Caco-2 (cell line): ENCODE measurements at regions not wholly inside any gene's neighbourhood (a gene's known extent, or its start where the extent isn't known, plus 50 kb on each side); places are given as distances from the start of the nearest gene placed in this dataset.

ENCODE experiments used
- BruUV-seq: library from RNA; stranded (reverse); fragments of 400-500 nt; replicated peaks from 2 replicates; lab custom pipeline; 2021; lab: Mats Ljungman, UMichigan
- CTCF ChIA-PET: fragments of 300-600 bp; sonication (Branson Sonifier 250); formaldehyde crosslinking; loops from one replicate; lab custom pipeline; 2022; ENCODE audit warnings: antibody characterized with exemption; lab: Charles Lee
- POLR2A ChIA-PET: fragments of 300-600 bp; sonication (Branson Sonifier 250); formaldehyde crosslinking; loops from one replicate; lab custom pipeline; 2022; ENCODE audit warnings: antibody characterized with exemption; lab: Charles Lee
- DNase-seq, 2 experiments: peaks; one replicate each; pipeline versions ENCODE4 v3.0.0 to v3.0.0-alpha.2; 2020 to 2022
- H3K27me3 ChIP-seq: replicated peaks from 2 replicates; pipeline ENCODE4 v1.6.0; 2011; ENCODE audit warnings: low read length; ENCODE audit not compliant: control insufficient read depth, insufficient read depth
- H3K36me3 ChIP-seq: 2 replicates; pipeline ENCODE4 v1.5.1; 2011; ENCODE audit warnings: low read length; ENCODE audit not compliant: control insufficient read depth, insufficient read depth
- H3K4me1 ChIP-seq: fragments of 250-450 bp; sonication (Bioruptor Pico); 2 replicates; pipeline ENCODE4 v1.5.1; 2020; ENCODE audit warnings: mild to moderate bottlenecking
- H3K4me3 ChIP-seq: 2 replicates; pipeline ENCODE4 v1.5.1; 2011; ENCODE audit warnings: low read depth, mild to moderate bottlenecking, control low read depth, low read length
- H3K9me3 ChIP-seq: fragments of 250-450 bp; sonication (Bioruptor Pico); 2 replicates; pipeline ENCODE4 v1.5.1; 2020; ENCODE audit warnings: mild to moderate bottlenecking, moderate library complexity
- H3K27ac Mint-ChIP-seq: one replicate; pipeline ENCODE4 v1.8.0; 2022; ENCODE audit warnings: mixed read lengths; ENCODE audit not compliant: unreplicated experiment
- H3K27me3 Mint-ChIP-seq: one replicate; pipeline ENCODE4 v1.8.0; 2022; ENCODE audit warnings: mixed read lengths; ENCODE audit not compliant: insufficient read depth, unreplicated experiment
- H3K36me3 Mint-ChIP-seq: one replicate; pipeline ENCODE4 v1.8.0; 2022; ENCODE audit warnings: mild to moderate bottlenecking, mixed read lengths; ENCODE audit not compliant: insufficient read depth, unreplicated experiment
- H3K4me1 Mint-ChIP-seq: one replicate; pipeline ENCODE4 v1.8.0; 2022; ENCODE audit warnings: low read depth, mixed read lengths; ENCODE audit not compliant: unreplicated experiment
- H3K4me3 Mint-ChIP-seq: one replicate; pipeline ENCODE4 v1.8.0; 2022; ENCODE audit warnings: mild to moderate bottlenecking, moderate library complexity, mixed read lengths; ENCODE audit not compliant: unreplicated experiment
- H3K9me3 Mint-ChIP-seq: one replicate; pipeline ENCODE4 v1.8.0; 2022; ENCODE audit warnings: mixed read lengths; ENCODE audit not compliant: unreplicated experiment
- intact Hi-C: fragments of 100-400 bp; cut with micrococcal nuclease; formaldehyde crosslinking; loops from one replicate; pipeline ENCODE4 v1.10.0; 2022; ENCODE audit not compliant: unreplicated experiment
- TF ChIP-seq, protein P1 (sequence below), 2 experiments: fragments of 200-600 bp in 1 of 2; IDR thresholded peaks; 1 replicate in 1 of 2; 2 replicates in 1 of 2; pipeline versions ENCODE4 v1.5.1 to v1.8.0; 2011 to 2022; ENCODE audit warnings: antibody characterized with exemption in 1 of 2, control low read depth in 1 of 2, inconsistent platforms in 1 of 2, low read depth in 1 of 2, low read length in 1 of 2, mild to moderate bottlenecking in 1 of 2, moderate library complexity in 1 of 2; ENCODE audit not compliant: insufficient read depth in 1 of 2, severe bottlenecking in 1 of 2, unreplicated experiment in 1 of 2

- no TSS peak for BruUV-seq
- Mint-ChIP-seq H3K4me3 (no peak overlapping the region), H3K27me3 (no peaks in the 10 kb centered on the region), H3K27ac (no peak overlapping the region), H3K4me1 (no peaks in the 10 kb centered on the region), H3K36me3 (no peaks in the 10 kb centered on the region), H3K9me3 (no peaks in the 10 kb centered on the region)
- ChIA-PET CTCF (interaction anchor here (1.2 kb wide), 1 partner anchor 23 kb away, joined by 4 read pairs; no protein-coding TSS in a partner anchor), POLR2A (no interaction called here)
- TF ChIP-seq, protein P1, sequence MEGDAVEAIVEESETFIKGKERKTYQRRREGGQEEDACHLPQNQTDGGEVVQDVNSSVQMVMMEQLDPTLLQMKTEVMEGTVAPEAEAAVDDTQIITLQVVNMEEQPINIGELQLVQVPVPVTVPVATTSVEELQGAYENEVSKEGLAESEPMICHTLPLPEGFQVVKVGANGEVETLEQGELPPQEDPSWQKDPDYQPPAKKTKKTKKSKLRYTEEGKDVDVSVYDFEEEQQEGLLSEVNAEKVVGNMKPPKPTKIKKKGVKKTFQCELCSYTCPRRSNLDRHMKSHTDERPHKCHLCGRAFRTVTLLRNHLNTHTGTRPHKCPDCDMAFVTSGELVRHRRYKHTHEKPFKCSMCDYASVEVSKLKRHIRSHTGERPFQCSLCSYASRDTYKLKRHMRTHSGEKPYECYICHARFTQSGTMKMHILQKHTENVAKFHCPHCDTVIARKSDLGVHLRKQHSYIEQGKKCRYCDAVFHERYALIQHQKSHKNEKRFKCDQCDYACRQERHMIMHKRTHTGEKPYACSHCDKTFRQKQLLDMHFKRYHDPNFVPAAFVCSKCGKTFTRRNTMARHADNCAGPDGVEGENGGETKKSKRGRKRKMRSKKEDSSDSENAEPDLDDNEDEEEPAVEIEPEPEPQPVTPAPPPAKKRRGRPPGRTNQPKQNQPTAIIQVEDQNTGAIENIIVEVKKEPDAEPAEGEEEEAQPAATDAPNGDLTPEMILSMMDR (IDR thresholded peaks at IDR 0.05; ENCODE audit: insufficient read depth in 1 of 2, low read depth in 1 of 2, low read length in 1 of 2, severe bottlenecking in 1 of 2, unreplicated experiment in 1 of 2): no peak
- H3K27me3 ChIP-seq: no peaks in the 10 kb centered on the region
- no peaks in the 10 kb centered on the region for H3K36me3 ChIP-seq
- H3K4me3 ChIP-seq: no peak overlapping the region
- H3K9me3 ChIP-seq: no peaks in the 10 kb centered on the region
- no peaks in the 10 kb centered on the region for H3K4me1 ChIP-seq
- no peak for DNase-seq
- intact Hi-C loops: no loop called here
Measured at GRCh38 chr1:55352811-55353180, 137.6 kb upstream of the USP24 start.

GRCh38 chr1:55352080-55352810 lies 137.1 kb upstream of the USP24 start:
- no peaks in the 10 kb centered on the region for H3K9me3 Mint-ChIP-seq

DNA sequence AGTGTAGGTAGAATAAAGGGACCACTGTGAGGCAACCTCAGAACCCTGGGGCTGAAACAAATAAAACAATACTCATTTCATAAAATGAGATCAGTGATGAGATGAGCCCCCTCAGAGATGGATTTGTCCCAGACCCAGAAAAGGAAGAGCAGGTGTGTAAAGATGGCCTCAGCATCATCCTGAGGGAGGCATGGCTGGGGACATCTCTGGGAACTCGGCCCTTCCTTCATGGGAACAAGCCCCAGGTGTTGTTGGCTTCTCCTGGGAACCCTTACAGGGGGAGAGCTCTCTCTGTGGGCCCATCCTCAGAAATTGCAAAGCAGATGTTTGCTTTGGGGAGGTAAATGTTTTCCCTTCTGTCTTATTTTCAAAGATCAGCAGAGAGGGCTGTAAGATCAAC lies 133.2 kb upstream of the USP24 start:
- Histone ChIP-seq H3K36me3 (no peaks in the 10 kb centered on the region), H3K4me1 (peaks cover 12% of the 10 kb centered on the region; the same call in 1 of the 2 replicates), H3K27me3 (no peaks in the 10 kb centered on the region), H3K9me3 (no peaks in the 10 kb centered on the region), H3K4me3 (no peak overlapping the region)
- CTCF ChIA-PET: no interaction called here
- intact Hi-C loops: no loop called here
- Mint-ChIP-seq H3K4me3 (no peak overlapping the region), H3K27ac (no peak overlapping the region), H3K9me3 (no peaks in the 10 kb centered on the region), H3K27me3 (no peaks in the 10 kb centered on the region), H3K4me1 (no peaks in the 10 kb centered on the region), H3K36me3 (no peaks in the 10 kb centered on the region)
- TF ChIP-seq, protein P1 (IDR thresholded peaks at IDR 0.05; ENCODE audit: insufficient read depth in 1 of 2, low read depth in 1 of 2, low read length in 1 of 2, severe bottlenecking in 1 of 2, unreplicated experiment in 1 of 2): no peak
- no TSS peak for BruUV-seq
- no peak for DNase-seq
- POLR2A ChIA-PET: no interaction called here

More at GRCh38 chr1:55352080-55352810, 137.1 kb upstream of the USP24 start:
- intact Hi-C loops: no loop called here
- CTCF ChIA-PET: interaction anchor here (1.2 kb wide), 1 partner anchor 24 kb away, joined by 4 read pairs; no protein-coding TSS in a partner anchor
- Mint-ChIP-seq H3K27me3 (no peaks in the 10 kb centered on the region), H3K36me3 (no peaks in the 10 kb centered on the region), H3K4me3 (no peak overlapping the region), H3K4me1 (no peaks in the 10 kb centered on the region), H3K27ac (no peak overlapping the region)
- DNase-seq: no peak
- H3K9me3 ChIP-seq: no peaks in the 10 kb centered on the region
- BruUV-seq: no TSS peak
- H3K36me3 ChIP-seq: no peaks in the 10 kb centered on the region
- no peak overlapping the region for H3K4me3 ChIP-seq
- TF ChIP-seq, protein P1 (IDR thresholded peaks at IDR 0.05; ENCODE audit: insufficient read depth in 1 of 2, low read depth in 1 of 2, low read length in 1 of 2, severe bottlenecking in 1 of 2, unreplicated experiment in 1 of 2): no peak
- no peaks in the 10 kb centered on the region for H3K27me3 ChIP-seq
- H3K4me1 ChIP-seq: no peaks in the 10 kb centered on the region
- POLR2A ChIA-PET: no interaction called here
